Transverse colon (tissue), 4 donors: ENCODE measurements at regions not wholly inside any gene's neighbourhood (a gene's known extent, or its start where the extent isn't known, plus 50 kb on each side); places are given as distances from the start of the nearest gene placed in this dataset.

ENCODE experiments used
- DNase-seq: peaks from one replicate; pipeline ENCODE4 v3.0.0-alpha.2; 2019
- H3K27ac ChIP-seq, 4 donors: fragments of 200-600 bp; sonication (generic); 2 replicates each; pipeline ENCODE4 v1.5.1; 2016 to 2018; ENCODE audit warnings: inconsistent platforms in 4 of 4
- H3K27me3 ChIP-seq: fragments of 200-600 bp; sonication (generic); 2 replicates; pipeline ENCODE4 v1.5.1; 2017; ENCODE audit warnings: inconsistent platforms
- H3K36me3 ChIP-seq, 4 donors: fragments of 200-600 bp; sonication (generic); 2 replicates each; pipeline ENCODE4 v1.5.1; 2017 to 2019; ENCODE audit warnings: inconsistent platforms in 4 of 4
- H3K4me1 ChIP-seq, 4 donors: fragments of 200-600 bp; sonication (generic); 2 replicates each; pipeline ENCODE4 v1.5.1; 2017 to 2020; ENCODE audit warnings: inconsistent platforms in 4 of 4
- H3K4me3 ChIP-seq, 4 donors: fragments of 200-600 bp; sonication (generic); 1 replicate in 1 of 4; 2 replicates in 3 of 4; pipeline versions ENCODE4 v1.5.1 to v1.6.1; 2017 to 2019; ENCODE audit warnings: inconsistent platforms in 4 of 4
- H3K9me3 ChIP-seq, 2 donors: fragments of 200-600 bp; sonication (generic); 2 replicates each; pipeline ENCODE4 v1.5.1; 2017 to 2019; ENCODE audit warnings: inconsistent platforms in 2 of 2
- CTCF ChIP-seq, 5 experiments: fragments of 200-600 bp in 3 of 5; fragments of 450-650 bp in 2 of 5; sonication (generic) in 3 of 5; IDR thresholded peaks; 1 replicate in 2 of 5; 2 replicates in 3 of 5; pipeline ENCODE4 v1.5.1; 2016 to 2017; ENCODE audit warnings: antibody characterized with exemption in 5 of 5, inconsistent platforms in 3 of 5, mild to moderate bottlenecking in 2 of 5, moderate library complexity in 1 of 5
- EP300 ChIP-seq: sonication (generic); formaldehyde crosslinking; IDR thresholded peaks from one replicate; pipeline ENCODE4 v1.6.1; 2017; ENCODE audit warnings: antibody characterized with exemption, low read depth
- POLR2A ChIP-seq: fragments of 450-650 bp; IDR thresholded peaks from one replicate; pipeline ENCODE4 v1.6.1; 2016; ENCODE audit warnings: antibody characterized with exemption, mild to moderate bottlenecking, moderate library complexity
- POLR2AphosphoS5 ChIP-seq, 3 donors: sonication (generic); formaldehyde crosslinking; IDR thresholded peaks; one replicate each; pipeline ENCODE4 v1.6.1; 2016; ENCODE audit warnings: antibody characterized with exemption in 3 of 3
- WGBS, 2 donors: methylation state at CpG; one replicate each; pipeline ENCODE4 v1.1.5; 2018; ENCODE audit warnings: low coverage in 1 of 2; 5-methylcytosine and 5-hydroxymethylcytosine counted together
- in situ Hi-C, 4 donors: fragments of 200-750 bp; cut with MboI; loops; one replicate each; pipeline versions ENCODE4 v1.15.0 to v1.15.1; 2017; ENCODE audit warnings: low sequenced_read_pairs in 3 of 4, low pct_ligation_motif_present in 1 of 4, low pct_unique_long_range_greater_than_20kb in 1 of 4
- intact Hi-C: fragments of 100-400 bp; cut with DNase I; formaldehyde crosslinking; loops from one replicate; pipeline ENCODE4 v1.15.1; 2023; ENCODE audit warnings: low total_unique reads

- no peak overlapping the region for H3K27ac ChIP-seq
- peaks cover 0 to 3% (median 0%) of the 10 kb centered on the region in 4 donors for H3K4me1 ChIP-seq
- in situ Hi-C loops (loop anchor here in 2 of 4 donors (10.0 to 25.0 kb wide), 2 partner anchors 125 to 132 kb away; no protein-coding TSS in a partner anchor), intact Hi-C loops (no loop called here)
- no peak overlapping the region for H3K4me3 ChIP-seq
- TF ChIP-seq CTCF (IDR thresholded peaks at IDR 0.05) = no peak
- TF ChIP-seq POLR2A = no peak
- TF ChIP-seq POLR2AphosphoS5 (IDR thresholded peaks at IDR 0.05) = no peak
- no peak for TF ChIP-seq EP300
- no peaks in the 10 kb centered on the region for H3K9me3 ChIP-seq
- no peaks in the 10 kb centered on the region for H3K27me3 ChIP-seq
- WGBS, 2 donors = 81 to 82% methylated on average over 5 of the region's 5 CpGs
- DNase-seq = no peak
- H3K36me3 ChIP-seq = no peaks in the 10 kb centered on the region
Measured at GRCh38 chr1:240030236-240030635, 61.4 kb upstream of the FMN2 start.

- H3K4me3 ChIP-seq = no peak overlapping the region
- peaks cover 0 to 3% (median 0%) of the 10 kb centered on the region in 4 donors for H3K4me1 ChIP-seq
- H3K27me3 ChIP-seq = no peaks in the 10 kb centered on the region
- TF ChIP-seq POLR2A = no peak
- TF ChIP-seq POLR2AphosphoS5 (IDR thresholded peaks at IDR 0.05) = no peak
- TF ChIP-seq CTCF (IDR thresholded peaks at IDR 0.05) = no peak
- TF ChIP-seq EP300 = no peak
- H3K27ac ChIP-seq = no peak overlapping the region
- no peaks in the 10 kb centered on the region for H3K36me3 ChIP-seq
- in situ Hi-C loops (loop anchor here in 2 of 4 donors (10.0 to 25.0 kb wide), 2 partner anchors 124 to 131 kb away; no protein-coding TSS in a partner anchor), intact Hi-C loops (no loop called here)
- WGBS, 2 donors = 65% methylated on average over 4 to 5 of the region's 5 CpGs
- H3K9me3 ChIP-seq = no peaks in the 10 kb centered on the region
- no peak for DNase-seq
Measured at GRCh38 chr1:240031009-240031408, 60.7 kb upstream of the FMN2 start.

- Histone ChIP-seq H3K9me3 (no peaks in the 10 kb centered on the region), H3K27me3 (no peaks in the 10 kb centered on the region), H3K4me1 (peaks cover 0 to 3% (median 0%) of the 10 kb centered on the region in 4 donors), H3K27ac (no peak overlapping the region), H3K36me3 (no peaks in the 10 kb centered on the region), H3K4me3 (no peak overlapping the region)
- intact Hi-C loops = no loop called here
- TF ChIP-seq POLR2AphosphoS5 (IDR thresholded peaks at IDR 0.05) (no peak), CTCF (IDR thresholded peaks at IDR 0.05) (no peak), EP300 (no peak), POLR2A (no peak)
- in situ Hi-C loops = loop anchor here in 2 of 4 donors (10.0 to 25.0 kb wide), 2 partner anchors 123 to 131 kb away; no protein-coding TSS in a partner anchor
- no peak for DNase-seq
- 50 to 59% methylated on average over 3 of the region's 3 CpGs for WGBS, 2 donors
Measured at GRCh38 chr1:240031414-240031813, 60.3 kb upstream of the FMN2 start.

- Histone ChIP-seq H3K9me3 (no peaks in the 10 kb centered on the region), H3K27ac (no peak overlapping the region), H3K27me3 (no peaks in the 10 kb centered on the region), H3K4me3 (no peak overlapping the region), H3K4me1 (no peaks in the 10 kb centered on the region), H3K36me3 (no peaks in the 10 kb centered on the region)
- TF ChIP-seq POLR2AphosphoS5 (IDR thresholded peaks at IDR 0.05) = no peak
- no peak for TF ChIP-seq EP300
- TF ChIP-seq POLR2A = no peak
- TF ChIP-seq CTCF (IDR thresholded peaks at IDR 0.05) = no peak
- intact Hi-C loops = no loop called here
- WGBS, 2 donors = 73 to 89% methylated on average over 3 of the region's 3 CpGs
- in situ Hi-C loops = loop anchor here in 2 of 4 donors (10.0 to 25.0 kb wide), 2 partner anchors 121 to 129 kb away; no protein-coding TSS in a partner anchor
- DNase-seq = no peak
Measured at GRCh38 chr1:240033406-240033805, 58.3 kb upstream of the FMN2 start.
